ENCODE measurements at regions not wholly inside any gene's neighbourhood (a gene's known extent, or its start where the extent isn't known, plus 50 kb on each side); places are given as distances from the start of the nearest gene placed in this dataset.

- no peak overlapping the region for H3K27ac Mint-ChIP-seq
- Histone ChIP-seq H3K36me3 (ENCODE audit: insufficient read depth, low read length) (no peaks in the 10 kb centered on the region), H3K4me1 (ENCODE audit: insufficient read depth, low read length) (no peaks in the 10 kb centered on the region), H3K4me3 (ENCODE audit: low read length in 2 of 2) (no peak overlapping the region), H3K27me3 (ENCODE audit: insufficient read depth, low read length) (no peaks in the 10 kb centered on the region), H3K27ac (ENCODE audit: low read depth, low read length) (no peak overlapping the region), H3K9me3 (ENCODE audit: control insufficient read depth in 1 of 2, low read length in 2 of 2) (no peaks in the 10 kb centered on the region)
- H3K4me3 Mint-ChIP-seq = no peak overlapping the region
- POLR2A ChIA-PET (ENCODE audit: partially characterized antibody) = no interaction called here
- intact Hi-C loops (cut with micrococcal nuclease) = no loop called here
- CTCF ChIA-PET (ENCODE audit: partially characterized antibody) = no interaction called here
- no peak for DNase-seq
- no peaks in the 10 kb centered on the region for H3K4me1 Mint-ChIP-seq
- no peaks in the 10 kb centered on the region for H3K36me3 Mint-ChIP-seq
- no peaks in the 10 kb centered on the region for H3K27me3 Mint-ChIP-seq
- peaks cover 0 to 6% (median 4%) of the 10 kb centered on the region in 8 donors for H3K9me3 Mint-ChIP-seq
Observed at GRCh38 chr5:167845952-167846351, 445.5 kb upstream of the WWC1 start.

- no peaks in the 10 kb centered on the region for H3K4me1 Mint-ChIP-seq
- Histone ChIP-seq H3K4me1 (ENCODE audit: insufficient read depth, low read length) (no peaks in the 10 kb centered on the region), H3K27me3 (ENCODE audit: insufficient read depth, low read length) (no peaks in the 10 kb centered on the region), H3K4me3 (ENCODE audit: low read length in 2 of 2) (no peak overlapping the region), H3K9me3 (ENCODE audit: control insufficient read depth in 1 of 2, low read length in 2 of 2) (no peaks in the 10 kb centered on the region), H3K27ac (ENCODE audit: low read depth, low read length) (no peak overlapping the region), H3K36me3 (ENCODE audit: insufficient read depth, low read length) (no peaks in the 10 kb centered on the region)
- POLR2A ChIA-PET (ENCODE audit: partially characterized antibody) = no interaction called here
- no peak for DNase-seq
- H3K36me3 Mint-ChIP-seq = no peaks in the 10 kb centered on the region
- intact Hi-C loops (cut with micrococcal nuclease) = no loop called here
- CTCF ChIA-PET (ENCODE audit: partially characterized antibody) = no interaction called here
- H3K9me3 Mint-ChIP-seq = peaks cover 0 to 10% (median 4%) of the 10 kb centered on the region in 8 donors
- no peaks in the 10 kb centered on the region for H3K27me3 Mint-ChIP-seq
- no peak overlapping the region for H3K4me3 Mint-ChIP-seq
- H3K27ac Mint-ChIP-seq = no peak overlapping the region
Observed at GRCh38 chr5:167849874-167850273, 441.6 kb upstream of the WWC1 start.

- no peak overlapping the region for H3K4me3 ChIP-seq (ENCODE audit: low read length in 2 of 2)
- Mint-ChIP-seq H3K36me3 (no peaks in the 10 kb centered on the region), H3K4me3 (no peak overlapping the region), H3K4me1 (no peaks in the 10 kb centered on the region), H3K27me3 (no peaks in the 10 kb centered on the region), H3K9me3 (peaks cover 0 to 11% (median 2%) of the 10 kb centered on the region in 8 donors), H3K27ac (no peak overlapping the region)
- CTCF ChIA-PET (ENCODE audit: partially characterized antibody) = no interaction called here
- H3K4me1 ChIP-seq (ENCODE audit: insufficient read depth, low read length) = no peaks in the 10 kb centered on the region
- H3K27me3 ChIP-seq (ENCODE audit: insufficient read depth, low read length) = no peaks in the 10 kb centered on the region
- intact Hi-C loops (cut with micrococcal nuclease) = no loop called here
- POLR2A ChIA-PET (ENCODE audit: partially characterized antibody) = no interaction called here
- DNase-seq = no peak
- no peak overlapping the region for H3K27ac ChIP-seq (ENCODE audit: low read depth, low read length)
- no peaks in the 10 kb centered on the region for H3K36me3 ChIP-seq (ENCODE audit: insufficient read depth, low read length)
- no peaks in the 10 kb centered on the region for H3K9me3 ChIP-seq (ENCODE audit: control insufficient read depth in 1 of 2, low read length in 2 of 2)
Observed at GRCh38 chr5:167850911-167851310, 440.5 kb upstream of the WWC1 start.

GRCh38 chr5:167851416-167851815 is 440.0 kb upstream of the WWC1 start:
- no peaks in the 10 kb centered on the region for H3K27me3 Mint-ChIP-seq
- Histone ChIP-seq H3K27ac (ENCODE audit: low read depth, low read length) (no peak overlapping the region), H3K27me3 (ENCODE audit: insufficient read depth, low read length) (no peaks in the 10 kb centered on the region), H3K36me3 (ENCODE audit: insufficient read depth, low read length) (no peaks in the 10 kb centered on the region), H3K4me1 (ENCODE audit: insufficient read depth, low read length) (no peaks in the 10 kb centered on the region), H3K4me3 (ENCODE audit: low read length in 2 of 2) (no peak overlapping the region), H3K9me3 (ENCODE audit: control insufficient read depth in 1 of 2, low read length in 2 of 2) (no peaks in the 10 kb centered on the region)
- no peak overlapping the region for H3K27ac Mint-ChIP-seq
- intact Hi-C loops (cut with micrococcal nuclease) = no loop called here
- CTCF ChIA-PET (ENCODE audit: partially characterized antibody) = no interaction called here
- DNase-seq = no peak
- no peak overlapping the region for H3K4me3 Mint-ChIP-seq
- POLR2A ChIA-PET (ENCODE audit: partially characterized antibody) = no interaction called here
- peaks cover 0 to 9% (median 2%) of the 10 kb centered on the region in 8 donors for H3K9me3 Mint-ChIP-seq
- H3K4me1 Mint-ChIP-seq = no peaks in the 10 kb centered on the region
- no peaks in the 10 kb centered on the region for H3K36me3 Mint-ChIP-seq

GRCh38 chr5:167852515-167852914 is 438.9 kb upstream of the WWC1 start:
- Mint-ChIP-seq H3K27me3 (no peaks in the 10 kb centered on the region), H3K36me3 (no peaks in the 10 kb centered on the region), H3K4me3 (no peak overlapping the region), H3K27ac (no peak overlapping the region), H3K9me3 (peaks cover 0 to 9% (median under 1%) of the 10 kb centered on the region in 8 donors), H3K4me1 (no peaks in the 10 kb centered on the region)
- intact Hi-C loops (cut with micrococcal nuclease) = no loop called here
- ChIA-PET POLR2A (ENCODE audit: partially characterized antibody) (no interaction called here), CTCF (ENCODE audit: partially characterized antibody) (no interaction called here)
- Histone ChIP-seq H3K27ac (ENCODE audit: low read depth, low read length) (no peak overlapping the region), H3K27me3 (ENCODE audit: insufficient read depth, low read length) (no peaks in the 10 kb centered on the region), H3K9me3 (ENCODE audit: control insufficient read depth in 1 of 2, low read length in 2 of 2) (no peaks in the 10 kb centered on the region), H3K4me3 (ENCODE audit: low read length in 2 of 2) (no peak overlapping the region), H3K36me3 (ENCODE audit: insufficient read depth, low read length) (no peaks in the 10 kb centered on the region), H3K4me1 (ENCODE audit: insufficient read depth, low read length) (no peaks in the 10 kb centered on the region)
- no peak for DNase-seq

GRCh38 chr5:167853421-167853820 is 438.0 kb upstream of the WWC1 start:
- Mint-ChIP-seq H3K27ac (no peak overlapping the region), H3K36me3 (no peaks in the 10 kb centered on the region), H3K4me1 (no peaks in the 10 kb centered on the region), H3K9me3 (peaks cover 0 to 9% (median under 1%) of the 10 kb centered on the region in 8 donors), H3K4me3 (no peak overlapping the region), H3K27me3 (no peaks in the 10 kb centered on the region)
- no peaks in the 10 kb centered on the region for H3K4me1 ChIP-seq (ENCODE audit: insufficient read depth, low read length)
- no peaks in the 10 kb centered on the region for H3K36me3 ChIP-seq (ENCODE audit: insufficient read depth, low read length)
- H3K4me3 ChIP-seq (ENCODE audit: low read length in 2 of 2) = no peak overlapping the region
- ChIA-PET POLR2A (ENCODE audit: partially characterized antibody) (no interaction called here), CTCF (ENCODE audit: partially characterized antibody) (no interaction called here)
- DNase-seq = no peak
- no peak overlapping the region for H3K27ac ChIP-seq (ENCODE audit: low read depth, low read length)
- H3K27me3 ChIP-seq (ENCODE audit: insufficient read depth, low read length) = no peaks in the 10 kb centered on the region
- no peaks in the 10 kb centered on the region for H3K9me3 ChIP-seq (ENCODE audit: control insufficient read depth in 1 of 2, low read length in 2 of 2)
- intact Hi-C loops (cut with micrococcal nuclease) = no loop called here

GRCh38 chr5:167855818-167856217 is 435.6 kb upstream of the WWC1 start:
- POLR2A ChIA-PET (ENCODE audit: partially characterized antibody) = no interaction called here
- CTCF ChIA-PET (ENCODE audit: partially characterized antibody) = no interaction called here
- Histone ChIP-seq H3K27ac (ENCODE audit: low read depth, low read length) (no peak overlapping the region), H3K9me3 (ENCODE audit: control insufficient read depth in 1 of 2, low read length in 2 of 2) (no peaks in the 10 kb centered on the region), H3K36me3 (ENCODE audit: insufficient read depth, low read length) (no peaks in the 10 kb centered on the region), H3K4me3 (ENCODE audit: low read length in 2 of 2) (no peak overlapping the region), H3K27me3 (ENCODE audit: insufficient read depth, low read length) (no peaks in the 10 kb centered on the region), H3K4me1 (ENCODE audit: insufficient read depth, low read length) (no peaks in the 10 kb centered on the region)
- DNase-seq = no peak
- Mint-ChIP-seq H3K4me3 (no peak overlapping the region), H3K36me3 (no peaks in the 10 kb centered on the region), H3K27me3 (no peaks in the 10 kb centered on the region), H3K4me1 (no peaks in the 10 kb centered on the region), H3K27ac (no peak overlapping the region), H3K9me3 (peaks cover 0 to 9% (median 0%) of the 10 kb centered on the region in 8 donors)
- intact Hi-C loops (cut with micrococcal nuclease) = no loop called here

GRCh38 chr5:167857321-167857720 is 434.1 kb upstream of the WWC1 start:
- POLR2A ChIA-PET (ENCODE audit: partially characterized antibody) = no interaction called here
- Mint-ChIP-seq H3K4me3 (no peak overlapping the region), H3K36me3 (no peaks in the 10 kb centered on the region), H3K27ac (no peak overlapping the region), H3K27me3 (no peaks in the 10 kb centered on the region), H3K9me3 (peaks cover 0 to 9% (median under 1%) of the 10 kb centered on the region in 8 donors), H3K4me1 (no peaks in the 10 kb centered on the region)
- Histone ChIP-seq H3K4me1 (ENCODE audit: insufficient read depth, low read length) (no peaks in the 10 kb centered on the region), H3K4me3 (ENCODE audit: low read length in 2 of 2) (no peak overlapping the region), H3K27me3 (ENCODE audit: insufficient read depth, low read length) (no peaks in the 10 kb centered on the region), H3K36me3 (ENCODE audit: insufficient read depth, low read length) (no peaks in the 10 kb centered on the region), H3K27ac (ENCODE audit: low read depth, low read length) (no peak overlapping the region), H3K9me3 (ENCODE audit: control insufficient read depth in 1 of 2, low read length in 2 of 2) (no peaks in the 10 kb centered on the region)
- intact Hi-C loops (cut with micrococcal nuclease) = no loop called here
- DNase-seq = no peak
- CTCF ChIA-PET (ENCODE audit: partially characterized antibody) = no interaction called here

Data from CD4-positive, alpha-beta memory T cell (primary cell).